Transverse colon (tissue), 3 donors: ENCODE measurements at regions not wholly inside any gene's neighbourhood (a gene's known extent, or its start where the extent isn't known, plus 50 kb on each side); places are given as distances from the start of the nearest gene placed in this dataset.

Experiments
- POLR2A ChIP-seq: fragments of 450-650 bp; IDR thresholded peaks from one replicate; pipeline ENCODE4 v1.6.1; 2016; ENCODE audit warnings: antibody characterized with exemption, mild to moderate bottlenecking, moderate library complexity
- TF ChIP-seq, protein P1 (sequence below), 5 experiments: fragments of 200-600 bp in 3 of 5; fragments of 450-650 bp in 2 of 5; sonication (generic) in 3 of 5; IDR thresholded peaks; 1 replicate in 2 of 5; 2 replicates in 3 of 5; pipeline ENCODE4 v1.5.1; 2016 to 2017; ENCODE audit warnings: antibody characterized with exemption in 5 of 5, inconsistent platforms in 3 of 5, mild to moderate bottlenecking in 2 of 5, moderate library complexity in 1 of 5

DNA sequence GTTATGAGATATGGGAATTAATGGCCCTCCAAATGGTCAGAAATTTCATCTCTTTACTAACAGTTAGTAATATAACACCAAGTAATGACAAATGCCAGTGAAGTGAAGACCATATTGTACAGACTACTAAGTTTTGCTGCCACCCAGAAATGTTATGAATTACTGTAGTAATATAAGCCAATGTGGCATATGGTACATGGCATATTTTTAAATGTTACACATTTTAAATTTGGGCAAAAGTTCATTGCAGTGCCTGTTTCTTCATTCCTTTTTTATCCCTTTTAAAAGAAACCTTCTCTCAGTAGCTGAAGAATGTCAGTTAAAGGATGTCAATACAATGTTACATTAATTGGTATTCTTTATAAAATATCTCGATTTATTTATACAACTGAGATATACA, 626.5 kb upstream of the SLC8A1 start:
- no peak for TF ChIP-seq POLR2A
- TF ChIP-seq, protein P1, sequence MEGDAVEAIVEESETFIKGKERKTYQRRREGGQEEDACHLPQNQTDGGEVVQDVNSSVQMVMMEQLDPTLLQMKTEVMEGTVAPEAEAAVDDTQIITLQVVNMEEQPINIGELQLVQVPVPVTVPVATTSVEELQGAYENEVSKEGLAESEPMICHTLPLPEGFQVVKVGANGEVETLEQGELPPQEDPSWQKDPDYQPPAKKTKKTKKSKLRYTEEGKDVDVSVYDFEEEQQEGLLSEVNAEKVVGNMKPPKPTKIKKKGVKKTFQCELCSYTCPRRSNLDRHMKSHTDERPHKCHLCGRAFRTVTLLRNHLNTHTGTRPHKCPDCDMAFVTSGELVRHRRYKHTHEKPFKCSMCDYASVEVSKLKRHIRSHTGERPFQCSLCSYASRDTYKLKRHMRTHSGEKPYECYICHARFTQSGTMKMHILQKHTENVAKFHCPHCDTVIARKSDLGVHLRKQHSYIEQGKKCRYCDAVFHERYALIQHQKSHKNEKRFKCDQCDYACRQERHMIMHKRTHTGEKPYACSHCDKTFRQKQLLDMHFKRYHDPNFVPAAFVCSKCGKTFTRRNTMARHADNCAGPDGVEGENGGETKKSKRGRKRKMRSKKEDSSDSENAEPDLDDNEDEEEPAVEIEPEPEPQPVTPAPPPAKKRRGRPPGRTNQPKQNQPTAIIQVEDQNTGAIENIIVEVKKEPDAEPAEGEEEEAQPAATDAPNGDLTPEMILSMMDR (IDR thresholded peaks at IDR 0.05), result no peak
